GM19324 (cell line): ENCODE measurements at regions not wholly inside any gene's neighbourhood (a gene's known extent, or its start where the extent isn't known, plus 50 kb on each side); places are given as distances from the start of the nearest gene placed in this dataset.
"Not testable (repeated sequence)": the region's sequence is repeated elsewhere in the genome, so short reads cannot be mapped to it uniquely, and the experiment has no call there.

Experiments used
- ATAC-seq: cut with Tn5 transposase; IDR thresholded peaks from one replicate; pipeline ENCODE4 v1.9.1; 2021; ENCODE audit warnings: mild to moderate bottlenecking, moderate library complexity; ENCODE audit not compliant: unreplicated experiment, low FRiP score

- no peak for ATAC-seq
Observed at GRCh38 chr4:123598331-123598730, 201.7 kb downstream of the SPRY1 start.

GRCh38 chr4:123599061-123599919, 202.7 kb downstream of the SPRY1 start:
- ATAC-seq, result peak; percentile 5

- ATAC-seq, result peak; percentile 100
Observed at GRCh38 chr4:123599920-123600810, 203.6 kb downstream of the SPRY1 start.

- no peak for ATAC-seq
Observed at GRCh38 chr4:123600987-123601904, 204.7 kb downstream of the SPRY1 start.

GRCh38 chr4:123602007-123602406, 205.4 kb downstream of the SPRY1 start:
- no peak for ATAC-seq

GRCh38 chr4:123603165-123603564, 206.6 kb downstream of the SPRY1 start:
- ATAC-seq, result no peak

- not testable (repeated sequence) for ATAC-seq
Observed at GRCh38 chr4:123605797-123606196, 209.2 kb downstream of the SPRY1 start.

- ATAC-seq, result no peak
Observed at GRCh38 chr4:123606336-123606735, 209.7 kb downstream of the SPRY1 start.

- no peak for ATAC-seq
Observed at GRCh38 chr4:123606946-123607542, 210.4 kb downstream of the SPRY1 start.

- no peak for ATAC-seq
Observed at GRCh38 chr4:123609829-123610228, 213.2 kb downstream of the SPRY1 start.

- ATAC-seq, result no peak
Observed at GRCh38 chr4:123613586-123614344, 217.2 kb downstream of the SPRY1 start.

- no peak for ATAC-seq
Observed at GRCh38 chr4:123615901-123616300, 219.3 kb downstream of the SPRY1 start.

- peak; percentile 67 for ATAC-seq
Observed at GRCh38 chr4:123616951-123617461, 220.4 kb downstream of the SPRY1 start.

GRCh38 chr4:123617791-123618190, 221.2 kb downstream of the SPRY1 start:
- no peak for ATAC-seq

GRCh38 chr4:123618606-123619005, 222.0 kb downstream of the SPRY1 start:
- no peak for ATAC-seq

GRCh38 chr4:123619326-123619725, 222.7 kb downstream of the SPRY1 start:
- ATAC-seq, result no peak

- no peak for ATAC-seq
Observed at GRCh38 chr4:123619895-123620294, 223.3 kb downstream of the SPRY1 start.

GRCh38 chr4:123621072-123621705, 224.6 kb downstream of the SPRY1 start:
- ATAC-seq, result no peak

- ATAC-seq, result no peak
Observed at GRCh38 chr4:123622572-123622971, 226.0 kb downstream of the SPRY1 start.
